HG03066 (cell line): ENCODE measurements at regions not wholly inside any gene's neighbourhood (a gene's known extent, or its start where the extent isn't known, plus 50 kb on each side); places are given as distances from the start of the nearest gene placed in this dataset.
A peak's percentile ranks its signal among the peaks of the same experiment; 100 is the strongest.

Experiments used
- ATAC-seq: cut with Tn5 transposase; IDR thresholded peaks from one replicate; pipeline ENCODE4 v1.9.1; 2021; ENCODE audit warnings: low read depth; ENCODE audit not compliant: unreplicated experiment

DNA sequence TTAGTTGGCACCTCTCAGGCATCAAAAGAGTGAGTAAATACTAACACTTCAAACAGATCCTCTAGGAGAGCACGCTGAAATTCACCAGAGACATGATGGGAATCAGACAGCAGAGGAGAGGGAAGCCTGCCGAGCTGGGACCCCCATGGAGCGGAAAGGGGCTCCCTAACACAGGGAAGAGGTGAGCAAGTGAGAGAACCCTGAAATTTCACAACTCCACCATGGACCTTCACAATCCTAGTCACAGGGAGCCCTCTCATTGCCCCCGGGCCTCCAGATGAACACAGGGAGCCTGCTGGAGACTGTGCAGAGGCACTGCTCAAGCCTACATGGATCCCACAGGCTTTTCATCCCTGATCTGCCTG, 59.2 kb upstream of the ANTXRL start:
- no peak for ATAC-seq

DNA sequence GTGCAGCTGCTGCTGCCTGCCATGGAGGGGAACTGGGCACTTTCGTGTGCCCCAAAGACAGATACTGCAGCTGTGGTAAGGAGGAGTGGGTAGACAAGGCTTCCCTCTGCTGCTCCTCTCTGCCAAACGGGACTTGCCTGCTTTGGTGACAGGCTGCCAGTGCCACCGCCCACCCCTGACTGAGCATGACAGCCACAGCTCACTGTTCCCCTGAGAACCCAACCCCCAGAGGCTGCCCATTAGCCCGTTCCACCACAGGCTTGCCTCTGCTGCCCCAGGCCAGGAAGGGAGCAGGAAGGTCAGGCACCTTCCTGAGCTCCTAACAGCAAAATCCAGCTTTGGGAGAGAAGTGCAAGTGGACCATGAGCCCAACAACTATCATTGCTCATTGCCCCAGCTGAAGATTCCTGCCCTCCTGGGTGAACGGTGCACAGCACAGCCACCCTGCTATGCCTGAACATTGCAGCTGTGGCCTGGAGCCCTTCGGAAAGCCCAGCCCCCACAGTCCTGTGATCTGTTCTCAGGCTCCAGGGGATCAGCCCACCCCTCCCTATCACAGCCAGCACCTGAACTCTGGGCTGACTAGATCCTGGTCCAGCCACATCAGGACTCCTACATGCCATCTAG, 58.7 kb upstream of the ANTXRL start:
- no peak for ATAC-seq

DNA sequence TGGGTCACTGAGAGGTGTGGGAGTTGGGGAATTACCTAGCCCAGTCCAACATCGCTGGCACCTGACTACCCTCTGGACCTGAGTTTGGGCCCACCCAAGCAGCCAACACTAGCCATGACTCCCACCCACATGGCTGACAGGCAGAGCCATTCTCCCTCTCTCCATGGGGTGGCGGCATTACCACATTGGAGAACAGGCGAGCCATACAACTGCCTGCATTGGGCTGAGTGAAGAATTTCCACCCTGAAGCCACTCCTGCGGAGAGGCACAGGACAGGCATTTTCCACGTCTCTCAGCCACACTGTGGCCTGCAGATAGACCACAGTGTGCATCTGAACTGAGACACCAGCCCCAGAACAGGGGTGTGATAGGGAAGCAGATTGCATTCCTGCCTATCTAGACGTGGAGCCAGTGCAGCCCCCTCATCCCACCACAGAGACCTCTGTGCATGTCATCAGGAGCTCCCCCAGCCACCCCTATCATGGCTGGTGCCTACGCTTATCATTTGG, 58.2 kb upstream of the ANTXRL start:
- peak; percentile 80 for ATAC-seq

DNA sequence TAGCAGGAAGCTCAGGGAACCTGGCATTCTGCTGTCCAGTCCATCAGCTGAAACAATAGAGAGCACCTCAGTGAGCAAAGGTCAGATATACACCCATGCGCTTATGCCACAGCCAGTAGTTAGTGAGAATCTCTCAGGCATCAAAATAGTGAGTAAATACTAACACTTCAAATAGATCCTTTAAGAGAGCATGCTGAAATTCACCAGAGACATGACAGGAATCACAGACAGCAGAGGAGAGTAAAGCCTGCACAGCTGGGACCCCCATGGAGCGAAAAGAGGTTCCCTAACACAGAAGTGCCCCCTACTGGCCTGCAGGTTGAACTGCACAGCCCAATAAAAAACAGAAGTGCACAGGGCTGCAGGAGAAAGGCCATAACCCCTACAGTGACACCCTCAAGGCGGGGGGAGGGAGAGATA, 57.6 kb upstream of the ANTXRL start:
- no peak for ATAC-seq

DNA sequence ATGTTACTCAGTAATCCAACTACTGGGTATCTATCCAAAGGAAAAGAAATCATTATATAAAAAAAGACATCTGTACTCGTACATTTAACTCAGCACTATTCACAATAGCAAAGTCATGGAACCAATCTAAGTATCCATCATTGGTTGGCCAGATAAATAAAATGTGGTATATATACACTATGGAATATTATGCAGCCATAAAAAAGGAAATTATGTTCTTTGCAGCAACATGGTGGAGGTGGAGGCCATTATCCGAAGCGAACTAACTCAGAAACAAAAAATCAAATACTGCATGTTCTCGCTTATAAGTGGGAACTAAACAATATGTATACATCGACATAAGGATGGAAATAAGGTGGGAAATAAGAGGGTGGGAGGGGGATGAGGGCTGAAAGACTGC, 56.2 kb upstream of the ANTXRL start:
- no peak for ATAC-seq

DNA sequence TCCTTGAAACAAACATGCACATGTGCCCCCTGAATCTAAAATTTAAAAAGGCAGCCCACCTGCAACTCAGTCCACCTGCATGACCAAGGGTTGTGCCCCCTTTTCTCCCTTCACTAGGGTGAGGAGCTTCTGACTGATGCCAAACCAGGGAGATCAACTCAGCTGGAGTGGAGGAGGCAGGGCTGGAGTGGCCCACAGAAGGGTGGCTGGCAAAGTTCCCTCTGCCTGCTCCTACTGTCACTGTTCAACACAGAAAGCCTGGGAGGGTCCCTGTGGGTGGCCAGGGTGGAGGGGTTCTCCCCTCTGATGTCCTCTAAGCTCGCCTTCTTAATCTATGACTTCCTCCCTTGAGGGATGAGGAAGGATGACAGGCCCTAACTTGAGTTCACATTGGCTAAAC, 55.7 kb upstream of the ANTXRL start:
- no peak for ATAC-seq

DNA sequence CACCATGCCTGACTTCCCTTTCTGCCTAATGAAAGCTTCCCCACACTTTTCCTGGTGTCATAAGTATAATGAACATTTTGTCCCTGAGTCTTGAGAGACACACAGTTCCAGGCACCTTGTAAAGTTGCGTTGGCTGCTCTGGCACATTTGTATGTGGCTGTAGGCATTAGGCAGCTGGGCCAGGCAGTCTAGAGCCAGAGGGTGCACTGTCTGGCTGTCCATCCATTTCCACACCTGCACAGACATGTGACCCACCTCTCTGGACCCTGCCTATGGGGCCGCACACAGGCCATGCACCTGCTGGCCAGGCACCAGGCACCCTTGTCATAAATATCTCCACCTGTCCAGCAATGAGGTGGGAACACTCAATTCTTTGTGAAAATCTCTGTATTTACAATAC, 54.7 kb upstream of the ANTXRL start:
- no peak for ATAC-seq

DNA sequence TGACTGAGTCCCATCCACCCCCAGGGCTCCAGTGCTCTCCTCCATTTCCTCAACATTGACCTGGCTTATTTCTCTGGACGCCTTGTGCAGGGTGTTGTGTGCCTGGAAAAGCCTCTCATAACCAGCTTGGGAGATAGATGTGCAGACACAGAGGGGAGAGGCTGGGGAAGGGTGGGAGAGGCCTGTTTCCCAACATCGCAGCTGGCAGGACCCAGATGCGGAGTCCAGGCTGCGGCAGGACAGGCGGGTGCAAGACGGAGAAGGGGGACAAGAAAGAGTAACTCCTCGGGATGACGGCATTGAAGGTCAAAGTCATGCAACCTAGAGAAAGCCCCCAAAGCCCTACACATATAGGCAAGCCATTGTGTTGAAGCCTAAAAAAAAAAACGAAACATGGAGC, 54.1 kb upstream of the ANTXRL start:
- ATAC-seq, result no peak

DNA sequence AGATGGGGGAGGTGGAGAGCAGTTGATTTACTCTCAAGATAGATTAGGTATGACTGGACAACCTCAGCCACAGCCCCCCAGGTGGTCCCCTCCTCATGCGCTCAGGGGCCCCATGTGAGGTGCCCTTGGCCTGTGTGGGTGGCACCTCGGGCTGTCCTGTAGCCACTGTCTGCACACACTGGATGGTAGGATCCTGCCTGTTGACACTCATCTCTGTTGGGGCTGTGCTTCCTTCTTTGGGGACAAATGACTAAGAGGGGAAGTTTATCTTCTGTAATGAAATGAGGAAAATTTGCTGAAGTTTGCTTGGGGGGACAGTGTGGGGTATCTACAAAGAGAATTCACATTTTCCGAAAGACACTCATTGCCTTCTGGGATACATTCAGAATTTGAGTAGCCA, 53.6 kb upstream of the ANTXRL start:
- ATAC-seq, result no peak

DNA sequence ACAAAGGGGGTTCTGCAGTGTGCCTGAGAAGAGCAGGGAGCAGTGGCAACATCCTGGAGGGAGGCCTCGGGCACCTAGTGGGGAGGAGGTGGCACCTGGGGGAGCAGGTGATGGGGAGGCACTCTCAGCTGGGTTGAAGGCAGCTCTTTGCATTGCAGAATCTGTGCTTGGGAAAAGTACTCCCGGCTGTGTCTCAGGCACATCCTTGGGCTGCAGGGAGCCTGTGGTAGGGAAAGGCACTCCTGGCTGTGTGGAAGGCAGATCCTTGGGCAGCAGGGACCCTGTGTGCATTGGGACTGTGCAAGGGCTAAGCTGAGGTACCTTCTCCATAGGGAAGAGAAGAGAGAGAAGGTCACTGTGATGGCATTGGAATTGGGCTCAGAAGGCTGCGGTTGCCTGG, 52.8 kb upstream of the ANTXRL start:
- no peak for ATAC-seq

DNA sequence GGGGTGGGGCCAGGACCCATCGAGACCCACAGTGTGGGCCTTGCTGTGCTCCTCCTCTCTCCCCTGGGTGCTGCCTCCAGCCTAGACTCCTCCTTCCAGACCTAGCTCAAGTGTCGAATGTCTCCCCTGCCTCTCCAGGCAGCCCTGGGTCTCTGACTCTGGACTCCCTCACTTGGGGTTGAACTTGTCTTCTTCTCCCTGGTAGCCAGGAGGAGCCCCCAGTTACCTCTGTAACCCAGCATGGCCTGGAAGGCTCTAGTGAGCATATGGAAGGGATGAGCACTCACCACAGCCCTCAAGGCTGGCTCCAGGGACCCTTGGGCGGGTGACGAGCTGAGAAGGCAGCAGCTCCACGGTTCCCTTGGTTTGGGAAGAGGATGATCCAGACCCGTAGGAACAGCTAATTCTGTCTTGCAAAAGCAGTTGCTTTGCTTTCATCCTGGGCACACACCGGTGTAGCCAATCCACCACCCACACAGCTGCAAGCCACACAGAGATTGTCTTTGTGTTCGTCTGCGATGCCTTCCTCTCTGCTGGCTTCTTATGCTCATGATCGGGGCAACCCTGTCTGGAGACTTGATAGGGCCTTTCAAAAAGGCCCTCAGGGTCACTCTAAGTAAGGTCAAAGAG, 52.3 kb upstream of the ANTXRL start:
- no peak for ATAC-seq

DNA sequence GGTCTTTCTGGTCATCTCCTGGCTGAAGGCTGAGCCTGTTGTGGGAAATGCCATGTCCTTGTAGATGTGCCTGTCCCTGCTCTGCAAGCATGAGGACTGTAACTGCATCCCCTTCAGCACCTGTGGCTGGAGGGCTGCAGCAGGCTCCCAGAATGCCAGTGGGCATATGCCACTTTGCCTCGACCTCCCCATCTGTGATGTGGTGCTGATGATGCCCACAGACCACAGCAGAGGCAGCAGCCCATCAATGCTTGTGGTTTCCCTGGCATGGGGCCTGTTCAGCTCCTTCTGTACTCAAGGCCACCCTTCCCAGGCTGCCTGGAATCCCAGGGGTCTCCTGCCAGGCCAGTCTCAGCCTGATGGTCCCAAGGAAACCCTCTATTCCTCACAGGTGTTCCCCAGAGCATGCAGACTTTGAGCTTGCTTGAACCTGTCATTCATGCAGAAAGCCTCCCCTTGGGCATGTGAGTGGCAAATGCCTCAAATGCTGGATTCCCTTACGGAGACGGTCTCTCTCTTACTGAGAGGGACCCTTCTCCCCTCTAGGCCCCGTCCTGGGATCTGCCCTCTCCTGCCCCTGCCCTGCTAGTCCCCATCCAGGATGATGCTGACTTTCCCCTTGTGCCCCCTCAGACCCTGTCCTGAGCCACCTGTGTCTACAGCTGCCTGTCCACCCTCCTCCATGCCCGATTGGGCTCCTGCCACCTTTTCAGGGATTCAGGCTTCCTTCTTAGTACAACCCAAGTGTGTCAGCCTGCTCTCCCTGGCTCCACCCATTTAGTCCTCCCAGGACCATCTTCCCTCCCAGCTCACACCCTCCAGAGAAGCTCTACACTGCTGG, 50.9 kb upstream of the ANTXRL start:
- ATAC-seq, result no peak

DNA sequence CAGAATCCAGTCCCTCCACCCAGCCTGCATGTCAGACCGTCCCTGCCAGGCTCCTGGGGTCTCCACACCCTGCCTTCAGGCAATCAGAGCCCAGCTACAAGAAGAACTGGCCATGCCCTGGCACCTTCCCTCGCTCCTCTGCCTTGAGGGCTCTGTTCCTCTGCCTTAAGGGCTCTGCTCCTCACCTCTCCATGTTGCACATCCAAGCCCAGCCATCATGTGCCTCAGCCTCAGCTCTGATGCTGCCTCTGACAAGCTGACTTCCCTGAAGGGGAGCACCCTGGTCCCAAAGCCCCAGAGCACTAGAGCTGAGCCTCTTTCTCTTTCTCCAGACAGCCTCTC, 50.3 kb upstream of the ANTXRL start:
- no peak for ATAC-seq

DNA sequence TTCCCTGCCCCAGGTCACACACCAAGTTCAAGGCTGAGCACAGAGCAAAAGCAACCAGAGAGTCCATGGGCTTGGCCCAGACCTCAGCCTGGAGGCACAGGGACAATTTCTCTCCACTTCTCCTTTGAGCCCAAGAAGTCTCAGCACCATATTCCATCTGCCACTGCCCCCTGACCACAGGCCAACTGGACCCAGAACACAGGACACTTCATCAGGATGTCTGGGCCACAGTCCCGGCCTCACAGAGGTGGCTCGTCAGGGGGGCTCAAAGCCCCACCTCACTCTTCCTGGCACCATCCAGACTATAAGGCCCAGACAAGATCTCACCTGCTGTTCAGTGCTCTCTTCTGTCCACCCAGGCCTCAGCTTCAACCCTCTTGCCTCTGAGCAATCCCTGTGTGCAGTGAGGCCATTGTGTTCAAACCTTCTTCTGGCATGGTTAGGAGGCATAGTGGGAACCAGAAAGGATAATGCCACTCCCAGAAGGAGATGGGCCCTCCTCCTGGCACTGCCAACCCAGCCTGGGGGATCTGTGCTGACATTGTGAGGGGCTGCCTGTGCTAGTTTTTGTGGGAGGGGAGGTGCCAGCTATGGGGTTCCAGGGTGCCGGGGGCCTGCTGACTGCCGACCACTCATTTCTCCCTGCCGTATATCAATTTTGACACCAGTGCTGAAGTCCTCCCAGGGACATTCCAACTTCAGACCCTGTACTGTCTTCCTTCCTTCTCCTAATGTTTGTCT, 49.7 kb upstream of the ANTXRL start:
- ATAC-seq, result no peak
